Heart left ventricle (tissue), 13 donors: ENCODE measurements at regions not wholly inside any gene's neighbourhood (a gene's known extent, or its start where the extent isn't known, plus 50 kb on each side); places are given as distances from the start of the nearest gene placed in this dataset.

Experiments used
- CTCF ChIP-seq, 12 donors: fragments of 200-600 bp; sonication (generic) in 4 of 12; IDR thresholded peaks; one replicate each; pipeline versions ENCODE4 v1.5.0 to v1.8.0; 2018 to 2022; ENCODE audit warnings: antibody characterized with exemption in 12 of 12, mild to moderate bottlenecking in 5 of 12
- POLR2A ChIP-seq, 2 donors: fragments of 450-650 bp; IDR thresholded peaks; one replicate each; pipeline ENCODE4 v1.6.1; 2017; ENCODE audit warnings: antibody characterized with exemption in 2 of 2, mild to moderate bottlenecking in 2 of 2, moderate library complexity in 2 of 2
- donor health status: ischemic (EF 13 %, LVEDD 7.1; RV severe dilation, severe dysfunction).
- donor health status: DM: no; HTN: yes; CAD: no.
- donor health status: DM: no; HTN: no; CAD: no.
- donor health status: ischemic (EF 25% LVEDD 6.9; RV normal size, moderate dysfunction).
- donor health status: ischemic (EF 25% LVEDD 5.7; RV mildly dilated, moderate dysfunction).
- donor health status: ischemic (EF 35%, LVEDD 5.7; RV mildly dilated, moderate dysfunction).
- donor health status: nonischemic (EF 11% LVEDD 7.7; RV severe dilation, severe dysfunction).
- donor health status: DM: yes; HTN: yes; CAD: no.
- donor health status: PGD.
- donor health status: ischemic (EF 29% LVEDD 5.4; RV normal size, mild dysfunction).
- donor health status: nonischemic (EF 23%, LVEDD 6.1; RV moderate dilation, normal function).

DNA sequence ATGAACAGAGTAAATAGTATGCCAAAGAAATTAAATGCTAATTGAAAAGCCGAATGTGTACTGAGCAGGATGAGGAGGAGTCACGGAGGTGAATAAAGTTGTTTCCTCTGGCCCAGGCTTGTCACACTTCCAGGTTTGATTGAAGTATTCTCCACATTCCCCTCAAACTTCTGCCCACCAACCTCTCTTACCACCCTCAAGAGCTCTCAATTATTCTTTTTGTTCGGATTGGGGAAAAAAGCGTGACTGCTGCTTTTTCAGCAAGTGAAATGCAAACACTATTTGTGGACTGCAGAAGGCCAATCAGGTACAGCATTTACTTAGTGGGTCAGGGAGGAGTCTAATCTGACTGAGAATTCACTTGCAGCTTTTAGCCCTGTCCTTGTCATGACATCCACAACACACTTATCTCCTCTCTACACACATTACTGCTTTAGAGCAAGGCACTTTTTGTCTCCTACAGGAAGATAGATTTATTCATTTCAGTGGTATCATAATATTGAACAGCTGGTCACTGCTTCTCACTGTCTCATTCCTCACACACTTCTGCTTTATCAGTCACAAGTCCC is 375.6 kb upstream of the PRMT6 start:
- TF ChIP-seq CTCF (IDR thresholded peaks at IDR 0.05) (no peak), POLR2A (IDR thresholded peaks at IDR 0.05) (no peak)
